ENCODE measurements at regions not wholly inside any gene's neighbourhood (a gene's known extent, or its start where the extent isn't known, plus 50 kb on each side); places are given as distances from the start of the nearest gene placed in this dataset.

GRCh38 chr2:14828968-14829367, 196.5 kb downstream of the LRATD1 start:
- Histone ChIP-seq H4K20me1 (ENCODE audit: control insufficient read depth, insufficient read depth) (no peaks in the 10 kb centered on the region), H2AFZ (ENCODE audit: control insufficient read depth, low read depth, low read length) (no peak overlapping the region), H3K9me3 (replicated peaks; ENCODE audit: control insufficient read depth, insufficient read depth, low read length) (no peaks in the 10 kb centered on the region), H3K4me3 (no peak overlapping the region), H3K27ac (ENCODE audit: control insufficient read depth, insufficient read depth) (no peak overlapping the region), H3K4me1 (ENCODE audit: control insufficient read depth, insufficient read depth, low read length) (no peaks in the 10 kb centered on the region), H3K9ac (ENCODE audit: control insufficient read depth, insufficient read depth, low read length) (no peak overlapping the region), H3K4me2 (ENCODE audit: control insufficient read depth, insufficient read depth) (no peak overlapping the region), H3K36me3 (ENCODE audit: control insufficient read depth in 2 of 2, insufficient read depth in 2 of 2, low read length in 1 of 2) (no peaks in the 10 kb centered on the region), H3K79me2 (ENCODE audit: control insufficient read depth, insufficient read depth, low read length) (no peaks in the 10 kb centered on the region), H3K27me3 (replicated peaks in 1 of 2; ENCODE audit: control insufficient read depth in 2 of 2, insufficient read depth in 2 of 2, low read length in 1 of 2) (no peaks in the 10 kb centered on the region)
- no TSS peak for BruUV-seq (replicated peaks)
- in situ Hi-C loops (cut with MboI): no loop called here
- no peak for ATAC-seq
- RAD21 ChIA-PET (ENCODE audit: unreplicated experiment): no interaction called here
- no peak for DNase-seq (ENCODE audit: low read depth, low spot score)
- POLR2A ChIA-PET: no interaction called here
- FAIRE-seq: no peak
- SMC1A ChIA-PET (ENCODE audit: uncharacterized antibody, unreplicated experiment): no interaction called here
- 64% methylated on average over 3 of the region's 3 CpGs for WGBS (ENCODE audit: insufficient coverage, insufficient replicate concordance, low lambda C conversion rate, missing lambda C conversion rate)
- CTCF ChIA-PET: no interaction called here
- intact Hi-C loops (cut with micrococcal nuclease; ENCODE audit: unreplicated experiment): no loop called here
- TF ChIP-seq RB1 (IDR thresholded peaks at IDR 0.05; ENCODE audit: borderline replicate concordance): no peak
- no peak for TF ChIP-seq BRCA1 (IDR thresholded peaks at IDR 0.05; ENCODE audit: low read depth, low read length)
- no peak for TF ChIP-seq SREBF2 (IDR thresholded peaks at IDR 0.05; ENCODE audit: low read length)
- TF ChIP-seq SMARCA5 (IDR thresholded peaks at IDR 0.05): no peak
- TF ChIP-seq POLR2AphosphoS5 (IDR thresholded peaks at IDR 0.05; ENCODE audit: low read length): no peak
- no peak for TF ChIP-seq SUPT20H (IDR thresholded peaks at IDR 0.05; ENCODE audit: borderline replicate concordance, control insufficient read depth, low read depth, low read length)
- no peak for TF ChIP-seq ZNF207 (IDR thresholded peaks at IDR 0.05; ENCODE audit: borderline replicate concordance)
- no peak for TF ChIP-seq WRNIP1 (IDR thresholded peaks at IDR 0.05; ENCODE audit: borderline replicate concordance, low read depth, low read length)
- no peak for TF ChIP-seq PAX8 (IDR thresholded peaks at IDR 0.05)
- TF ChIP-seq KDM1A (IDR thresholded peaks at IDR 0.05; ENCODE audit: borderline replicate concordance): no peak
- no peak for TF ChIP-seq TCF7 (IDR thresholded peaks at IDR 0.05; ENCODE audit: borderline replicate concordance)
- TF ChIP-seq IKZF2 (IDR thresholded peaks at IDR 0.05): no peak
- TF ChIP-seq ZBED1 (IDR thresholded peaks at IDR 0.05; ENCODE audit: borderline replicate concordance): no peak
- TF ChIP-seq HDAC6 (IDR thresholded peaks at IDR 0.05; ENCODE audit: unreplicated experiment): no peak
- no peak for TF ChIP-seq CHD4 (IDR thresholded peaks at IDR 0.05)
- no peak for TF ChIP-seq RFX5 (IDR thresholded peaks at IDR 0.05; ENCODE audit: low read depth, low read length)
- no peak for TF ChIP-seq HDGF (IDR thresholded peaks at IDR 0.05)
- no peak for TF ChIP-seq CREM (IDR thresholded peaks at IDR 0.05; ENCODE audit: low read depth)
- no peak for TF ChIP-seq CEBPZ (IDR thresholded peaks at IDR 0.05; ENCODE audit: low read depth, low read length)
- TF ChIP-seq MYC (IDR thresholded peaks at IDR 0.05; ENCODE audit: insufficient read depth, insufficient read length, insufficient replicate concordance, low read length, severe bottlenecking): no peak

All from GM12878 (cell line).